Caki2 (cell line): ENCODE measurements at regions not wholly inside any gene's neighbourhood (a gene's known extent, or its start where the extent isn't known, plus 50 kb on each side); places are given as distances from the start of the nearest gene placed in this dataset.
A peak's percentile ranks its signal among the peaks of the same experiment; 100 is the strongest.

Source experiments
- DNase-seq: peaks from one replicate; pipeline ENCODE4 v3.0.0-alpha.2; 2015; ENCODE audit warnings: low read depth
- in situ Hi-C: cut with HindIII; loops from 2 replicates; pipeline ENCODE4 v1.10.0; 2016; ENCODE audit warnings: low sequenced_read_pairs, low pct_unique_long_range_greater_than_20kb, mixed read lengths

GRCh38 chr4:136113921-136114320 lies 1418.4 kb downstream of the PCDH18 start:
- DNase-seq = peak; percentile 8
- in situ Hi-C loops = no loop called here

GRCh38 chr4:136112116-136112515 lies 1420.2 kb downstream of the PCDH18 start:
- DNase-seq = no peak
- in situ Hi-C loops = no loop called here

GRCh38 chr4:136106753-136107152 lies 1425.5 kb downstream of the PCDH18 start:
- in situ Hi-C loops = no loop called here
- no peak for DNase-seq

DNA sequence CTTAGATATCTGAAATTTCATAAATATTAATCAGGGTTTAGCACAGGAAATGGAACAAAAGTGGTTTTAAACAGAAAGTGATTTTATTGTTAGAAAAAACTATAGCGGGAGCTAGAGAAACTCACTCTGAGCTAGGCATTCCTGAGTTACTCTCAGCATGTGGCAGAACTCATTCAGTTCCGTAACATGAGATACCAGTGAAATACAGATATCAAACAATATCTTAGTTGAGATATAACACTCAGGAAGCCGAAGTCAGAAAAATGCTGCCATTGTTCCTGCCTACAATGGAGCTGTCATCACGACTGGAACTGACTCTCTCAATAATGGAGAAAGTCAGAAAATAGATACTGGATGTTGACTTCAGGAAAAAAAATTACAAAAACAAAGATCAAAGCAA lies 1428.7 kb downstream of the PCDH18 start:
- DNase-seq = no peak
- in situ Hi-C loops = no loop called here

DNA sequence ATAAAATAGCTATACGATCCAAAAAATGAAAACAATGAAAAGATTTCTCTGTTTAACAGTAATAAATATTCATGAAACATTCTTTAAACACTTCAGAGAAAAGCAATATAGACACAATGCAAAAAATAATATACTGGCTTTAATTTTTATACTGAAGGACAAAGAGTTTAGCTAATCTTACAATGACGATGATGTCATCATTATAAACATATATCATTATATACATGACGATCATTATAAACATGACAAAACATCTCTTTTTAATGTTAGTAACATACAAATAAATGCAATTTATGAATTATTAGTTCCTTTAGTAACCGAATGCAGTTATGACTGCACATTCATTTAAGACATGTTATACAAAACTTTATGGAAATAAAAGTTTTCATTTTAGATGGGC lies 1434.6 kb downstream of the PCDH18 start:
- in situ Hi-C loops = no loop called here
- no peak for DNase-seq

GRCh38 chr4:136088211-136088867 lies 1444.0 kb downstream of the PCDH18 start:
- in situ Hi-C loops = no loop called here
- DNase-seq = no peak

GRCh38 chr4:136078976-136079375 lies 1453.3 kb downstream of the PCDH18 start:
- in situ Hi-C loops = no loop called here

DNA sequence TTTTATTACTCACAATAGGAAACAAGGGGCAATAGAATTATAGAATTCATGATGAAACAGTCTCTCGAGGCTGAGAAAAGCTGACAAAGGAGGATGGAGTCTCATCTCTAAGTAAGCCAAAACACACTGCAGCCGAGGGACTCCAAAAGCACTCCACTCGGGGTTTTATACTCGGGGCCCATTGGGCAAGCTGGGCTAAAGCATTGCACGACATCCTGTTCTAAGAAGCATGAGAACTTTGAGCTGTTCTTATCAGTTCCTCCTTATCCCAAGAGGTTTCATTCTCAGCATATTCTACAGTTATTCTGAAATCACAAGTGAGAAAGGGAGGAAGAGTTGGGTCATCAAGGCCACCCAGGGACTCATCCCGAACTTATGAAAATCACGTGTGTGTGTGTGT lies 1475.5 kb downstream of the PCDH18 start:
- in situ Hi-C loops = no loop called here
- DNase-seq = no peak

More at GRCh38 chr4:136078976-136079375, 1453.3 kb downstream of the PCDH18 start:
- DNase-seq = no peak

DNA sequence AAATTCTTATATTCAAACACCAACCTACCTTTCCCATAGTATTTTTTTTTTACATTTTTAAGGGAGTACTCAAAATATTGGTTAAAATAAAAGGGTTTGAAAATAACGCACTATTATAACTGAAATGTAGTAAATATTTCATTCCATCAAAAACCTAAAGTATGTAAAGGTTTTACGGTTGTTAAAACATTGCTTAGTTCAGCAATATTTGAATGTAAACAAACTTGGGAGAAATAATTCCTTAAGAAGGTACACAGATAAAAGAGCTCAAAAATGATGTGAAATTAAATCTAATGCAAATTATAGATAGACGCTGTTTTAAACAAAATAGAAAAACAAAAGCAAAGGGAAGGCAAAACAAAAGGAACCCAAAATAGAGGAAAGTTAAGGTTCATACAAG lies 1476.9 kb downstream of the PCDH18 start:
- in situ Hi-C loops = no loop called here
- DNase-seq = no peak

DNA sequence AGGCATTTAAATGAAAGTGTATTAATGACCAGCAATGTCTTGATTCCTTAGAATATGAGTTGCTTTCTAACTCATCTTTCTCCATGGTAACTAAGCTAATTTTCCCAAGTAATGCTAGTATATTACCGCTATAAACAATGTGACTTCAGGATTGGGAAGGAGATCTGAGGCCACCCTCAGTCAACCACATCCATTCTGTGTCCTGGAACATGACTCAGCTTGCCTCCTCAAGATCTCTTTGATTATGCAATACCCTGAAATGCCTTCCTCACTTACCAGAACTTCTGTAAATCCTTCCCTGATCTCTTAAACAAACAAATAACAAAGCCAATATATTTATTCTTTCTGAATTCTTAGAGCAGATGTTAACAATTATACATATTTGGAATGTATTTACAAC lies 1495.5 kb downstream of the PCDH18 start:
- peak; percentile 44 for DNase-seq
- in situ Hi-C loops = no loop called here

- in situ Hi-C loops = no loop called here
- no peak for DNase-seq
Measured at GRCh38 chr4:136032391-136032790, 1499.9 kb downstream of the PCDH18 start.

DNA sequence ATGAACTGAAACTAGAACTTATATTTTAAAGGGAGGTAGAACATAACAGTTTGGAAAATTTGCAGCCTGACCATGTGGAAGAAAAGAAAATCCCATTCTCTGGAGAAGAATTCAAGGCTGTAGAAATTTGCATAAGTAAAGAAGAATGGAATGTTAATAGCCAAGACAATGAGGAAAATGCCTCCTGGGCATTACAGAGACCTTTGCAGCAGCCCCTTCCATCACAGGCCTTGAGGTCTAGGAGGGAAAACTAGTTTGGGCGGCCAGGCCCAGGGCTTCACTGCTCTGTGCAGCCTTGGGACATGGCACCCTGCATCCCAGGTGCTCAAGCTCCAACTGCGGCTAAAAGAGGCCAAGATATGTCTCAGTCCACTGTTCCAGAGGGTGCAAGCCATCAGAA lies 1506.8 kb downstream of the PCDH18 start:
- DNase-seq = no peak

DNA sequence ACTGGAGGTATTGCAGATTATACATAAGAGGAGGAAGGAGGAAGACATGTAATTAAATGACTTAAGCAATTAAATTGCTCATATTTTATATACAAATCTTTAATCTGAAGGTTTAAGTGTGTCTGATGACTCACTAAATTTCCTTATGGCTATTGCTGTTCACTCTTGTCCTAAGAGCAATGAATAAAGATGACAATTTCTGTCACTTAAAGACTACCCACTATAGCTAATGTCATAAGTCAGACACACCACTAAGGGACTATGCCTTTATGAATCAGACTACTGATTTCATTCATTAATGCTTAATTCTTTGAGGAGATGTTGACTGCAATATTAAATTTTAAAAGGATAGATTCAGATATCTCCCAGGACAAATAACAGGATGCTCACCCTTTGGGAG lies 1514.7 kb downstream of the PCDH18 start:
- in situ Hi-C loops = no loop called here

More for the DNA sequence above, 1506.8 kb downstream of the PCDH18 start:
- in situ Hi-C loops = no loop called here

GRCh38 chr4:136012220-136012619 lies 1520.1 kb downstream of the PCDH18 start:
- no peak for DNase-seq
- in situ Hi-C loops = no loop called here

More for the DNA sequence above, 1514.7 kb downstream of the PCDH18 start:
- DNase-seq = no peak

DNA sequence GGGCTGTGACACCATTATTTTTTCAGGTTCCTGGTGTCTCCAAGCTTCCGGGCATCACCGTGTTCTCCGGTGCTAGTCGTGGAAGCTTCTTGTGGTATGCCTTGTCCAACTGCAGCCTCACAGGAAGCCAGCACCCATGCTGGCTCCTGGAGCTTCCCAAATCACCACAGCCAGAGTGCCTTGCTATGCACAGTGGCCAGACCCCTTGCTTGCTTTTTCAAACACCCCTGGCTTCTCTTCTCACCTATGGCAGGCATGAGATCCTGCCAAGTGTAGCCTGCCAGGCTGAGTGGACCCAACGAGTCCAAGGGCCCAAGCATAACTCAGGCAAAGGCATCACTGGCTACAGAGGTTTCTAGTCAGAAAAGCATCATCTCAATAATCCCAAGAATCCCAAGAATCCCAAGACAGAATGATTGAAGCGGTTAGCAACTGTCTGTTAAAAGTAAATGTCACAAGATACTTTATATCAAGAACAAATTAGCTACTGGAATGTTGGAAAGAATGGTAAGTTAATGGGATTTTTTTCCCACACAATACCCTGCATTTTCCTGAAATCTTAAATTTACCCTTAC lies 1522.9 kb downstream of the PCDH18 start:
- DNase-seq = no peak
- in situ Hi-C loops = no loop called here

GRCh38 chr4:136007991-136008390 lies 1524.3 kb downstream of the PCDH18 start:
- DNase-seq = no peak
- in situ Hi-C loops = no loop called here

DNA sequence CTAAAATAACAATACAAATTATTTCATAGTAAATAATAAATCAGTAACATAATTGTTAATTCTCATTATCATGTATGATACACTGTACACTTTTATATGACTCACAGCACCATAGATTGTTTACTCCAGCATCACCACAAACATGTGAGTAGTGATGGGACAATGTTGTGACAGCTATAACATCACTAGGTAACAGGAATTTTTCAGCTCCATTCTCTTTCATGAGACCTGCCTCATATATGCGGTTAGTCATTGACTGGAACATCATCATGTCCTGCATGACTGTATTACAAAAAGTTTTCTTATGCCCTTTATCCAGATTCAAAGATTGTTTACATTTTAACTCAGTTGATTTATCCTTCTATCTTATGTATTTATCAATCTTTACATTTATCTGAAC lies 1530.0 kb downstream of the PCDH18 start:
- in situ Hi-C loops = no loop called here
- DNase-seq = no peak

DNA sequence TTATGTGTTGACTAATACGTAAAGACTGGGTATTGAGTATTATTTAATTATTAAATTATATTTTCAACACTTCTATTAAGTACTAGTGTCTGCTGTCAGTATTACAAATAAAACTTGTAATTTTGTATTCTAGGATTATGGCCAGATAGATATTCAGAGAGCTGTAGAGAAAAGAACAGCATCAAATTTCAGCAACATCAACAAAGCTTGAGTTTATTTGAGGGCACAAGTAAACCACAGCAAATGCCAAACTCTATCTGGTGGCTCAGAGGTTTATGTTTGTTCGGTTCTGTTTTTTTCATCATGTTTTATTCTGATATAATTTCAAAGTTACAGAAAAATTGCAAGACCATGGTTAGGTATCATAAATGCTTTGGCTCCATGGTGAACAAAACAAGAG lies 1530.5 kb downstream of the PCDH18 start:
- in situ Hi-C loops = no loop called here
- DNase-seq = no peak

- in situ Hi-C loops = no loop called here
- no peak for DNase-seq
Measured at GRCh38 chr4:136000246-136000645, 1532.0 kb downstream of the PCDH18 start.

DNA sequence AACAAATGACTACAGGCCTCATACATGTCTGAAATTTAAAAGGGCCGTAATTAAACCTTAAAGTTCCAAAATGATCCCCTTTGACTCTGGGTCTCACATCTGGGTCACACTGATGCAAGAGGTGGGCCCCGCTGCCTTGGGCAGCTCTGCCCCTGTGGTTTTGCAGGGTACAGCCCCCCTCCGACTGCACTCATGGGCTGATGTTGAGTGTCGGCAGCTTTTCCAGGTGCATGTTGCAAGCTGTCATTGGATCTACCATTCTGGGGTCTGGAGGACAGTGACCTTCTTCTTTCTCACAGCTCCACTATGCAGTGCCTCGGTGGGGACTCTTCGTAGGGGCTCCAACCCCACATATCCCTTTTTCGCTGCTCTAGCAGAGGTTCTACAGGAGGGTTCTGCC lies 1537.9 kb downstream of the PCDH18 start:
- no peak for DNase-seq
- in situ Hi-C loops = no loop called here
